Chondrocyte (in vitro differentiated cells): ENCODE measurements at regions not wholly inside any gene's neighbourhood (a gene's known extent, or its start where the extent isn't known, plus 50 kb on each side); places are given as distances from the start of the nearest gene placed in this dataset.

Experiments used
- DNase-seq: peaks from one replicate; pipeline ENCODE4 v3.0.0; 2021; ENCODE audit warnings: mixed read lengths, low spot score
- H3K27ac Mint-ChIP-seq: one replicate; pipeline ENCODE4 v1.8.0; 2021; ENCODE audit warnings: mild to moderate bottlenecking, moderate library complexity, mixed read lengths; ENCODE audit not compliant: unreplicated experiment
- H3K27me3 Mint-ChIP-seq: 2 replicates; pipeline ENCODE4 v1.8.0; 2021; ENCODE audit warnings: low read depth, mixed read lengths
- H3K36me3 Mint-ChIP-seq: 2 replicates; pipeline ENCODE4 v1.8.0; 2021; ENCODE audit warnings: low read depth, mixed read lengths
- H3K4me1 Mint-ChIP-seq: 2 replicates; pipeline ENCODE4 v1.8.0; 2021; ENCODE audit warnings: low read depth, mild to moderate bottlenecking, mixed read lengths
- H3K4me3 Mint-ChIP-seq: one replicate; pipeline ENCODE4 v1.8.0; 2021; ENCODE audit warnings: mild to moderate bottlenecking, moderate library complexity, mixed read lengths; ENCODE audit not compliant: unreplicated experiment
- H3K9me3 Mint-ChIP-seq: 2 replicates; pipeline ENCODE4 v1.8.0; 2021; ENCODE audit warnings: low read depth, mixed read lengths
- TF ChIP-seq, protein P1 (sequence below): fragments of 200-600 bp; sonication (generic); IDR thresholded peaks from 2 replicates; pipeline ENCODE4 v1.5.0; 2021; ENCODE audit warnings: antibody characterized with exemption, mild to moderate bottlenecking, moderate library complexity

DNA sequence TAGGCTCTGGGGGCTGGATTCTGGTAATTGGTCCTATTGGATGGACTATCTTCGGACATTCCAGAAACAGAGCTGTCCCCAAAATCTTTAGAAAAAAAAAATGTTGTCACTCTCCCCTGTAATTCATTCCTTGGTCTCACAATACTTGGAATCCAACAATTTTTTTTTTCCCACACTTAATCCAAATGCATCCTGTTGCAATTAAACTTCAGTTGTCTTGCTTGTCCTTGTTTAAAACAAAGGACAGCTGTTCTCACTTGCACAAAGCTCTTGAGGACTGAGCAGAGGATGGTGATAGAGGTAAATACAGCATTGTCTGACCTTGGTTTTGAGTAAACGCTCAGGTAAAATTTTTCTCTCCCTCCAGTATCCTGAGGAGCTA, 75.3 kb downstream of the SC5D start:
- Mint-ChIP-seq H3K27me3 (peaks cover 40% of the 10 kb centered on the region), H3K36me3 (no peaks in the 10 kb centered on the region), H3K4me1 (no peaks in the 10 kb centered on the region), H3K9me3 (no peaks in the 10 kb centered on the region), H3K4me3 (no peak overlapping the region), H3K27ac (no peak overlapping the region)
- no peak for DNase-seq
- TF ChIP-seq, protein P1, sequence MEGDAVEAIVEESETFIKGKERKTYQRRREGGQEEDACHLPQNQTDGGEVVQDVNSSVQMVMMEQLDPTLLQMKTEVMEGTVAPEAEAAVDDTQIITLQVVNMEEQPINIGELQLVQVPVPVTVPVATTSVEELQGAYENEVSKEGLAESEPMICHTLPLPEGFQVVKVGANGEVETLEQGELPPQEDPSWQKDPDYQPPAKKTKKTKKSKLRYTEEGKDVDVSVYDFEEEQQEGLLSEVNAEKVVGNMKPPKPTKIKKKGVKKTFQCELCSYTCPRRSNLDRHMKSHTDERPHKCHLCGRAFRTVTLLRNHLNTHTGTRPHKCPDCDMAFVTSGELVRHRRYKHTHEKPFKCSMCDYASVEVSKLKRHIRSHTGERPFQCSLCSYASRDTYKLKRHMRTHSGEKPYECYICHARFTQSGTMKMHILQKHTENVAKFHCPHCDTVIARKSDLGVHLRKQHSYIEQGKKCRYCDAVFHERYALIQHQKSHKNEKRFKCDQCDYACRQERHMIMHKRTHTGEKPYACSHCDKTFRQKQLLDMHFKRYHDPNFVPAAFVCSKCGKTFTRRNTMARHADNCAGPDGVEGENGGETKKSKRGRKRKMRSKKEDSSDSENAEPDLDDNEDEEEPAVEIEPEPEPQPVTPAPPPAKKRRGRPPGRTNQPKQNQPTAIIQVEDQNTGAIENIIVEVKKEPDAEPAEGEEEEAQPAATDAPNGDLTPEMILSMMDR = no peak

DNA sequence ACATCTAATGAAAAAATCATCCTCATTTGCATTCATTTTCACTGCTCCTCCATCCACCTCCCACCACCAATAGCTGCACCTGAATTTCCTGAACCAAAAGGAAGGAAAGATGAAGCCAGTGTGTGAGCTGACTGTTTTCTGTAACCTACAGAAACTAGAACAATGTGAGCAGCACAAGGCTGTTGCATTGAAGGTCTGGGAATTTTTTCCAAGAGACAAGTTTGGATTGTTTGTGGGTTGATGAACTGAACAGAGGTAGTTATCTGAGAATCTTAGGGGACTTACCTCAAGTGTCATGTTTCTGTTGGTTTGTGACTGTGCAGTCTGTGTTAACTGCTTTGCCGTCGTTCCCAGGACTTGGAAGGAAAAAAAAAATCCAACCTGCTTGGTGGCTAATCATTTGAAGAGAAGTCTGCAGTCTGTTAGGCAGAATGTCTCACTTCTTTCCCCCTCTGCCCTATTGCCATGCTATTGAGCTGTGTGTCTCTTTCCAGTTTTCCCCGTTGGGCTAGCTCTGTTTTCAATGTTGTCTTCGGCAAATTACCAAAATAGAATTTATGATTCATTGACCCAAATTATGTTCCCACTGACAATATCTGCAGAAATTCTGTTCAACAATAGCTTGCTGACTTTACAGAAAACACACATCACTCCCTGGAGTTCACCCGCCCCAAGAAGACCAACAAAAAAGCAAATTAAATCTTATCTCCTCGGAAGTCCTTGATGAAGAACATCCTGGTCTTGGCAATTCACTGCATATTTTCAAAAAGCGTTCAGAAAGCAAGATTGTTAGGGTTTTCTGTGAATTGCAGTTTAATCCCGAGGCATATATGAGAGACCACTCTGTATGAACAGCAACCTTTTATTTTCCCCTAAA, 76.0 kb downstream of the SC5D start:
- Mint-ChIP-seq H3K9me3 (no peaks in the 10 kb centered on the region), H3K27me3 (peaks cover 40% of the 10 kb centered on the region), H3K27ac (no peak overlapping the region), H3K36me3 (no peaks in the 10 kb centered on the region), H3K4me1 (no peaks in the 10 kb centered on the region), H3K4me3 (no peak overlapping the region)
- TF ChIP-seq, protein P1 = no peak
- DNase-seq = no peak

DNA sequence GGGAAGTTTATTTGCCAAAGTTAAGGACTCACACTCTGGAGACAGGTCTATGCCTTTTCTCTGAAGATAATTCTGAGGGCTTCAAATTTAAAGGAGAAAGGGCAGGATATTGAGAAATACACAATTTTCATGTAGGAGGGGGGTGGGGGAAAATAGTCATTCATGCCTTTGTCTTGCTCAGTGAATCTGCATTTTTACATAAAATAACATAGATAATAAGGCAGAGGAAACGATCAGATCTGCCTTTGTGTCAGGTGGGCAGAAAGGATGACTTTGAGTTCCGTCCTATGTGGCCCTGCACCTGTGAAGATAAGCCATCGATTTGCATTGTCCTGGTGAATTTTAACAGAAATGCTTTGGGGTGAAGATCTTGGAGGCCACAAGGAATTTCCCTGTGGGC, 76.8 kb downstream of the SC5D start:
- H3K4me1 Mint-ChIP-seq = no peaks in the 10 kb centered on the region
- no peaks in the 10 kb centered on the region for H3K36me3 Mint-ChIP-seq
- TF ChIP-seq, protein P1 = no peak
- H3K27me3 Mint-ChIP-seq = peaks cover 40% of the 10 kb centered on the region
- no peak for DNase-seq
- H3K9me3 Mint-ChIP-seq = no peaks in the 10 kb centered on the region
- H3K27ac Mint-ChIP-seq = no peak overlapping the region
- no peak overlapping the region for H3K4me3 Mint-ChIP-seq

DNA sequence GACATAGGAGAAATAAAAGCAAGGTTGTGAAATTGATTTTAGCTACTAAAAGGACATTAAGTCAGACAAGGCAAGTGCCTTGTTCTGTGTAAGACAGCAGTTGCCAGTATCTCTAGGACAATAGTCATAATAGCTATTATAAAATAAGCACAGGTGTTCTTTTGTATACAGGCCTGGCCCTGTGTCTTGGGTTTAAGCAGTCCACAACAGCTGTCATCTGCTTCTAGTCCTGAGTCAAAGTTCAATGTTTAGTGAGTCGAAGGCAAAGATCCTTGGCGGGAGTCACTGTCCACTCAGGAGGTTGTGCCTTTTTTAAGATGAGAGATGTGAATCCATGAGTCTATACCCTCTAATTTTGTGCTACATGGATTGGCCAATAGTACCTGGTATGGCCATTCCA, 79.5 kb downstream of the SC5D start:
- Mint-ChIP-seq H3K4me1 (no peaks in the 10 kb centered on the region), H3K9me3 (no peaks in the 10 kb centered on the region), H3K4me3 (no peak overlapping the region), H3K27ac (no peak overlapping the region), H3K36me3 (no peaks in the 10 kb centered on the region), H3K27me3 (peaks cover 22% of the 10 kb centered on the region)
- TF ChIP-seq, protein P1 = no peak
- no peak for DNase-seq

DNA sequence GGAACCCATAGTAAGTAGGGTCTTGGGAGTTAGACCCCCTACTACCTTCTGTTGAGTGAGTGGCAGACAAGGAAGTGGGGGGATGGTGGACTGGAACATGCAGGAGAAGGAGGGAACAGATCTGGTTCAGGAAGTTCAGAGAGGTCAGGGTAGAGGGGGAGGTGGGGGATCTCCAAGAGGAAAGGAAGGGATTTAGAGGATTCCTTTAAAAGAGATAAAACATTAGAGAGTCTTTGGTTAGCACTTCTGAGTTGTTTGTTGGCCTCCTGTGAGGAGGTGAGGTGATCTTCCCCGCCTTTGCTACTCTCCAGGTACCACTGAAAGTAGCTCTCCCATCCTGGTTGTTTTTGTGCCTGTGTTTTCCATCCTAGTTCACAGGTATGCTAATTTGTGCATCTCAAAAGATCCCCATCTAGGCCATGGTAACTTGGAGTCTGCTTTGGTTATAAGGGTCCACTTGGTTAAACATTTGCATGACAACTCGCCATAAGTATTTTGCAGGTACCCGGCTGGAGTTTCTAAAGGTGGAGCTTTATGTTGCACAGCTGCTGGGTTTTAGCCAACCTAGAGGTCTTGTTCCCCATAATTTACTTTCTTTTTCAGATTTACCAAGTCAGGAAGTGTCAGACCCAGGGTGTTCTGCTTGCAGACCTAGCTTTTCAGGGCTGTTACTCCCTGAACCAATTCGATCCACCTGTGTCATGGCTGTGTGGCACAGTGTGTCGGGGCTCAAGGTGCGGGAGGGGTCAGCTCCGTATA, 79.3 kb upstream of the SORL1 start:
- DNase-seq = no peak
- no peaks in the 10 kb centered on the region for H3K36me3 Mint-ChIP-seq
- no peaks in the 10 kb centered on the region for H3K9me3 Mint-ChIP-seq
- H3K4me3 Mint-ChIP-seq = no peak overlapping the region
- H3K27ac Mint-ChIP-seq = no peak overlapping the region
- H3K4me1 Mint-ChIP-seq = no peaks in the 10 kb centered on the region
- TF ChIP-seq, protein P1 = no peak
- H3K27me3 Mint-ChIP-seq = peaks cover 17% of the 10 kb centered on the region
